IPS-18c (cell line): ENCODE measurements at regions not wholly inside any gene's neighbourhood (a gene's known extent, or its start where the extent isn't known, plus 50 kb on each side); places are given as distances from the start of the nearest gene placed in this dataset.
"Not testable (repeated sequence)": the region's sequence is repeated elsewhere in the genome, so short reads cannot be mapped to it uniquely, and the experiment has no call there.

Source experiments
- H3K4me3 ChIP-seq: 2 replicates; pipeline ENCODE4 v1.7.0; 2013; ENCODE audit warnings: low read depth, mild to moderate bottlenecking, low read length, moderate library complexity; ENCODE audit not compliant: insufficient read depth
- H3K9me3 ChIP-seq: one replicate; pipeline ENCODE4 v1.6.1; 2013; ENCODE audit warnings: mild to moderate bottlenecking, low read length, moderate library complexity; ENCODE audit not compliant: control insufficient read depth, insufficient read depth

GRCh38 chr5:12169536-12169935, 265.3 kb upstream of the CTNND2 start:
- Histone ChIP-seq H3K9me3 (no peaks in the 10 kb centered on the region), H3K4me3 (no peak overlapping the region)

- H3K9me3 ChIP-seq, result no peaks in the 10 kb centered on the region
Observed at GRCh38 chr5:12162863-12163262, 258.6 kb upstream of the CTNND2 start.

GRCh38 chr5:12147513-12147912, 243.3 kb upstream of the CTNND2 start:
- Histone ChIP-seq H3K9me3 (no peaks in the 10 kb centered on the region), H3K4me3 (no peak overlapping the region)

More at GRCh38 chr5:12162863-12163262, 258.6 kb upstream of the CTNND2 start:
- H3K4me3 ChIP-seq, result no peak overlapping the region

- Histone ChIP-seq H3K4me3 (no peak overlapping the region), H3K9me3 (no peaks in the 10 kb centered on the region)
Observed at GRCh38 chr5:12141496-12141895, 237.2 kb upstream of the CTNND2 start.

- H3K4me3 ChIP-seq, result no peak overlapping the region
- H3K9me3 ChIP-seq, result no peaks in the 10 kb centered on the region
Observed at GRCh38 chr5:12133520-12133919, 229.3 kb upstream of the CTNND2 start.

GRCh38 chr5:12131020-12131419, 226.8 kb upstream of the CTNND2 start:
- H3K9me3 ChIP-seq, result not testable (repeated sequence)

GRCh38 chr5:12125895-12126294, 221.6 kb upstream of the CTNND2 start:
- Histone ChIP-seq H3K9me3 (no peaks in the 10 kb centered on the region), H3K4me3 (no peak overlapping the region)

More at GRCh38 chr5:12131020-12131419, 226.8 kb upstream of the CTNND2 start:
- H3K4me3 ChIP-seq, result not testable (repeated sequence)

GRCh38 chr5:12119657-12120056, 215.4 kb upstream of the CTNND2 start:
- H3K4me3 ChIP-seq, result no peak overlapping the region
- H3K9me3 ChIP-seq, result no peaks in the 10 kb centered on the region

GRCh38 chr5:12114075-12114474, 209.8 kb upstream of the CTNND2 start:
- Histone ChIP-seq H3K4me3 (no peak overlapping the region), H3K9me3 (no peaks in the 10 kb centered on the region)

- Histone ChIP-seq H3K9me3 (no peaks in the 10 kb centered on the region), H3K4me3 (no peak overlapping the region)
Observed at GRCh38 chr5:12113062-12113461, 208.8 kb upstream of the CTNND2 start.

GRCh38 chr5:12111261-12111660, 207.0 kb upstream of the CTNND2 start:
- no peak overlapping the region for H3K4me3 ChIP-seq

GRCh38 chr5:12110629-12111028, 206.4 kb upstream of the CTNND2 start:
- H3K4me3 ChIP-seq, result no peak overlapping the region
- H3K9me3 ChIP-seq, result no peaks in the 10 kb centered on the region

More at GRCh38 chr5:12111261-12111660, 207.0 kb upstream of the CTNND2 start:
- no peaks in the 10 kb centered on the region for H3K9me3 ChIP-seq

GRCh38 chr5:12109075-12109688, 204.9 kb upstream of the CTNND2 start:
- H3K9me3 ChIP-seq, result no peaks in the 10 kb centered on the region

GRCh38 chr5:12102151-12102550, 197.9 kb upstream of the CTNND2 start:
- no peaks in the 10 kb centered on the region for H3K9me3 ChIP-seq
- H3K4me3 ChIP-seq, result no peak overlapping the region

More at GRCh38 chr5:12109075-12109688, 204.9 kb upstream of the CTNND2 start:
- no peak overlapping the region for H3K4me3 ChIP-seq

- Histone ChIP-seq H3K9me3 (no peaks in the 10 kb centered on the region), H3K4me3 (no peak overlapping the region)
Observed at GRCh38 chr5:12100542-12100941, 196.3 kb upstream of the CTNND2 start.

- H3K4me3 ChIP-seq, result no peak overlapping the region
- H3K9me3 ChIP-seq, result no peaks in the 10 kb centered on the region
Observed at GRCh38 chr5:12099296-12099695, 195.1 kb upstream of the CTNND2 start.

GRCh38 chr5:12095808-12096281, 191.6 kb upstream of the CTNND2 start:
- Histone ChIP-seq H3K4me3 (no peak overlapping the region), H3K9me3 (no peaks in the 10 kb centered on the region)

- no peak overlapping the region for H3K4me3 ChIP-seq
- H3K9me3 ChIP-seq, result no peaks in the 10 kb centered on the region
Observed at GRCh38 chr5:12093586-12093985, 189.3 kb upstream of the CTNND2 start.

- Histone ChIP-seq H3K4me3 (no peak overlapping the region), H3K9me3 (no peaks in the 10 kb centered on the region)
Observed at GRCh38 chr5:12080761-12081160, 176.5 kb upstream of the CTNND2 start.
